ENCODE measurements at regions not wholly inside any gene's neighbourhood (a gene's known extent, or its start where the extent isn't known, plus 50 kb on each side); places are given as distances from the start of the nearest gene placed in this dataset.

DNA sequence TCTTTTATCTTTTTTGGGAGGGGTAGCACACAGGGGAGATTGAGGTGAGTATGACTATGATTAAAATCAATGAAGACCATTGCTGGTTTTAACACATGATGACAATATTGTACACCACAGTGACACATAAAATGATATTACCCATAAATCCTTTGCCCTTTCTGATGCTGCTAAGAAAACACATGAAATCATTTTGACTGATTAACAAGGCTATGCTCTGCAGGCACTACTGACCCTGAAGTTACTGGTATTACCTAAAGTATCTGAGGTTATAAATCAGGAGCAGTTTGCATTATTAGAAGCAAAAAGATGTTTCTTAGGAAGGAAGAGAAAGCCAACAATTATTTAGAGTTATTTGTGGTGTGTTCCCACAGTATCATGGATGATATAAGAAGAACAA, 701.2 kb upstream of the PTBP2 start:
- H3K4me1 Mint-ChIP-seq: no peaks in the 10 kb centered on the region
- H3K27ac Mint-ChIP-seq: no peak overlapping the region
- no peaks in the 10 kb centered on the region for H3K36me3 Mint-ChIP-seq
- DNase-seq: no peak
- H3K4me3 Mint-ChIP-seq: no peak overlapping the region
- peaks cover 1% of the 10 kb centered on the region for H3K9me3 Mint-ChIP-seq
- H3K27me3 Mint-ChIP-seq: no peaks in the 10 kb centered on the region

DNA sequence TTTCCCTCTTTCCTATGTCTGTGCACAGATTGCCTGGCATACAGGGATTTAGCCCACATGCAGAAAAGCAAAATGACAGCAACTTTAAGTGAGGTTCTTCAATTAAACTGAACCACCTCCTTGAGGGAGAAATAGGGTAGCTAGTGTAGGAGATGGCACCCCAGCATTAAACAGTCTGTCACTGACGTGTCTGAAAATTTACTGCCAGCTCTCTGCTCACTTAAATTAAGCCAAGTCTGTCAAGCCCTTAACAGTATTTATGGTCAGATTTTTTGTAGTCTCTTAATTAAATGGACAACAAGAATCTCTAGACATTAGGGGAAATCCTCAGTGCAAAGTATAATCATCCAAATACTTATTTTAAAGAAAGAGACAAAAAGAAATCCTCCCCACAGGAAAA, 696.5 kb upstream of the PTBP2 start:
- Mint-ChIP-seq H3K27ac (no peak overlapping the region), H3K27me3 (no peaks in the 10 kb centered on the region), H3K9me3 (no peaks in the 10 kb centered on the region), H3K36me3 (no peaks in the 10 kb centered on the region), H3K4me1 (no peaks in the 10 kb centered on the region), H3K4me3 (no peak overlapping the region)
- DNase-seq: no peak

DNA sequence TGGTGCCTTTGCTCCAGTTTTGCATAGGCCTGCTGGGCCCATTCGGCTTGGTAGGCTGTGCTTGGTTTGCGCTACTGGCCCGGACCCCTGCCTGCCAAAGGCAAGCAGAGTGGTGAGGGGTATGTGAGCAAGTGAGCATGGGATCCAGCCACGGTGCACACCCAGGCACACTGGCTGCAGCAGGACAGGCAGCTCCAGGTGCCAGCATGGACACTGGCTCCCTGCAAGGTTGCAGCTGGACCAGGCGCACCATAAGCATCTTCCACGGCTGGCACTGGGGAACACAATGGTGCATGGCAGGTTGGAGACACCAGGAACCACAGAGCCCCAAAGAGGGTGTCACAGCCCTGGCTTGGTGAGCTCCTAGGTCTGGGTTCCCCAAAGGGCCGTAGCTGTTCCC, 693.5 kb upstream of the PTBP2 start:
- H3K36me3 Mint-ChIP-seq: no peaks in the 10 kb centered on the region
- no peaks in the 10 kb centered on the region for H3K27me3 Mint-ChIP-seq
- no peak overlapping the region for H3K27ac Mint-ChIP-seq
- no peaks in the 10 kb centered on the region for H3K9me3 Mint-ChIP-seq
- DNase-seq: no peak
- no peaks in the 10 kb centered on the region for H3K4me1 Mint-ChIP-seq
- no peak overlapping the region for H3K4me3 Mint-ChIP-seq

DNA sequence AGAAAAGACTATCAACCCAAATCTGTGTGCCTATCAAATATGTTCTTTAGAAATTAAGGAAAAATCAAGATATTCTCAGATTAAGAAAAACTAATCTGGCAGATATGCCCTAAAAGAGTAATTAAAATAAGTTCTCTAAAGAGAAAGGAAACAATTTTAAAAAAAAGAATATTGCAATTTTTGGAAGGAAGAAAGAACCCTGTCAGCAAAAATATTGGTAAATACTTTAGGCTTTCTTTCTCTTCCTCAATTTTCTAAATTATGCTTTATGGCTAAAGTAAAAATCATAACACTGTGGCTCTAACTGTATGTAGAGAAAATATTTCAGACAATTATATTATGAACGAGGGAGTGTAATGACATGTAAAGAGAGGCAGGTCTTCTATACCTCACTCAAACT, 691.3 kb upstream of the PTBP2 start:
- Mint-ChIP-seq H3K36me3 (no peaks in the 10 kb centered on the region), H3K4me3 (no peak overlapping the region), H3K27me3 (no peaks in the 10 kb centered on the region), H3K9me3 (no peaks in the 10 kb centered on the region), H3K27ac (no peak overlapping the region), H3K4me1 (no peaks in the 10 kb centered on the region)
- no peak for DNase-seq

DNA sequence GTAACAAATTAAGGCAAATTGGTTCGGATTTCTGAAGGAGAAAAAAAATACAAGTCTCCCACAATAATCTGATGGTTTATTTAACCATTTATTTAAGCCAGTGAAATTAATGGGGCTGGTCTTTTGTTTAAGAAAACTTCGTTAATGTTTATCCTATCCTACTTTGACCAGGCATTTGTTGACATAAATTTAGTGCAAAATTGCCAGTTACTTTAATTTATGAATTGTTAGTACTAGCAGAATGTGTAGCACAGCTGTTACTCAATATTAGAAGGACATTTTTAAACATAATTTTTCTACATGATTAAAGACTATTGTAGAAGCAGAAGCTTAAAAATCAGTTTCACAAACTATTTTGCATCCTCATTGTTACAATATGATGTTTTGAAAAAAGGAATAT, 687.6 kb upstream of the PTBP2 start:
- H3K27me3 Mint-ChIP-seq: no peaks in the 10 kb centered on the region
- no peaks in the 10 kb centered on the region for H3K4me1 Mint-ChIP-seq
- H3K27ac Mint-ChIP-seq: no peak overlapping the region
- no peak overlapping the region for H3K4me3 Mint-ChIP-seq
- no peak for DNase-seq
- H3K9me3 Mint-ChIP-seq: no peaks in the 10 kb centered on the region
- no peaks in the 10 kb centered on the region for H3K36me3 Mint-ChIP-seq

DNA sequence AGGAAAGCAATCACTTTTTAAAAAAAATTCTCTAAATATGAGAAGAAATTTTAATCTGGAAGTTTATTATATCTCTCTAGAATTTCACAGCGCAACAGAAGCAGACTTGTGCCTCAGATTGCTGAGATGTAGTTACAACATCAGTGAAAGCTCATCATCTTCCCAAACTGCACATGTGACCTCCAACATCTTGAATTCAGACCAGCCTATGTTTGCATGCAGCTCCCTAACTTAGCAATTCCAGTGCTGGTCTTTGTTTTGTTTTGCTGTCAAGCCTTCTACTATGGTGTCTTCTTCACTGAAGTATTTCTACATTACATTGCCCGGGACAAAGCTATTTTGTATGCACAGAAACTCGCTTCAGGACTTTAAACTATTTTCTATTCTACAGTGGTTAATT, 684.8 kb upstream of the PTBP2 start:
- no peaks in the 10 kb centered on the region for H3K36me3 Mint-ChIP-seq
- H3K27me3 Mint-ChIP-seq: no peaks in the 10 kb centered on the region
- no peaks in the 10 kb centered on the region for H3K9me3 Mint-ChIP-seq
- H3K27ac Mint-ChIP-seq: no peak overlapping the region
- DNase-seq: no peak
- H3K4me1 Mint-ChIP-seq: no peaks in the 10 kb centered on the region
- no peak overlapping the region for H3K4me3 Mint-ChIP-seq

DNA sequence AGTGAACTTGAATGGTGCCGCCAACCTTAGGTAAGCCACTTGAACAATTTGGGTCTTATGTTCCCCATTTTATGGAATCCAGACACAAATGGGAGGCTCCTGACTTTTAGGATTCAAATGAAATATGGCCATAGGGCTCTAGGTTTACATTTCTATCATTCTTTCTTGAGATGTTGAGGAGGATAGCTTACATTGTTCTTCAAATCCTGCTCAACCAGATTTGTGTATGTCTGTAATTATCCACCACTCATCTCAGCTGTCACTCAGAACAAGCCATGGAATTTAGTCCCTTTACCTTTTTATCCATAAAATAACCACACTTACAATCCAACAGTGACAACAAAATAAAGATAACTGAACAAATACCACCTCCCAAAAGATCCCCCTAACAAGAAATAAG, 682.9 kb upstream of the PTBP2 start:
- Mint-ChIP-seq H3K9me3 (no peaks in the 10 kb centered on the region), H3K27me3 (no peaks in the 10 kb centered on the region), H3K36me3 (no peaks in the 10 kb centered on the region), H3K4me1 (no peaks in the 10 kb centered on the region), H3K4me3 (no peak overlapping the region), H3K27ac (no peak overlapping the region)
- DNase-seq: no peak

DNA sequence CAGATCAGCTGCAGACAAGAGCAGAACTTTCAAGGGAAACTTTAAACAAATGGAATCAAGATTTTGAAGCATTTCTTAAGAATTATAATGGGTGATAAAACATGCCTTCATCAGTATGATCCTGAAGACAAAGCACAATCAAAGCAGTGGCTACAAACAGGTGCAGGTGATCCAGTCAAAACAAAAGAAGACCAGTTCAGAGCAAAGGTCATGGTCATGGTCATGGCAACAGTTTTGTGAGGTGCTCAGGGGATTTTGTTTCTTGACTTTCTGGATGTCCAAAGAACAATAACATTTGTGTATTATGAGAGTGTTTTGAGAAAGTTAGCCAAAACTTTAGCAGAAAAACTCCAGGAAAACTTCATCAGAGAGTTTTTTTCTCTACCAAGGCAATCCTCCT, 681.7 kb upstream of the PTBP2 start:
- Mint-ChIP-seq H3K36me3 (no peaks in the 10 kb centered on the region), H3K4me3 (no peak overlapping the region), H3K27ac (no peak overlapping the region), H3K27me3 (no peaks in the 10 kb centered on the region), H3K9me3 (no peaks in the 10 kb centered on the region), H3K4me1 (no peaks in the 10 kb centered on the region)
- DNase-seq: no peak

DNA sequence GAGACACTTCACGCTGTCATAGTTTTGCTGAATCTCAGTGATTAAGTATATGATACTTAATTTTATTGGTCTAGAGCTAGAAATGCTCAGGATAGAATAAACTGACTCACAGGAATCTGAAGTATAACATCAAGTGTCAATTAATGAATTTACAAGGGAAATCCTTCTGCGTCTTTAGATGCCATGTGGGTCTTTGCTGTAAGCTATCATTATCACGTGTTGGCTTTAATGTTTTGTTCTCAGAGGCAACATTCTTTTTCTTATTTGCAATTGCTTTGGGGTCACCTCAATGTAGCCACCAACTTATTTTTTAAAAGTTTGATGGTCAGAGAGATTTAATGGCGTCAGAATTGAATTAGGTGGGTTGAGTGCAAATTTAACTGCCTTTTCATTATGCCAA, 680.1 kb upstream of the PTBP2 start:
- Mint-ChIP-seq H3K4me3 (no peak overlapping the region), H3K4me1 (no peaks in the 10 kb centered on the region), H3K36me3 (no peaks in the 10 kb centered on the region), H3K27ac (no peak overlapping the region), H3K9me3 (no peaks in the 10 kb centered on the region), H3K27me3 (no peaks in the 10 kb centered on the region)
- DNase-seq: no peak

DNA sequence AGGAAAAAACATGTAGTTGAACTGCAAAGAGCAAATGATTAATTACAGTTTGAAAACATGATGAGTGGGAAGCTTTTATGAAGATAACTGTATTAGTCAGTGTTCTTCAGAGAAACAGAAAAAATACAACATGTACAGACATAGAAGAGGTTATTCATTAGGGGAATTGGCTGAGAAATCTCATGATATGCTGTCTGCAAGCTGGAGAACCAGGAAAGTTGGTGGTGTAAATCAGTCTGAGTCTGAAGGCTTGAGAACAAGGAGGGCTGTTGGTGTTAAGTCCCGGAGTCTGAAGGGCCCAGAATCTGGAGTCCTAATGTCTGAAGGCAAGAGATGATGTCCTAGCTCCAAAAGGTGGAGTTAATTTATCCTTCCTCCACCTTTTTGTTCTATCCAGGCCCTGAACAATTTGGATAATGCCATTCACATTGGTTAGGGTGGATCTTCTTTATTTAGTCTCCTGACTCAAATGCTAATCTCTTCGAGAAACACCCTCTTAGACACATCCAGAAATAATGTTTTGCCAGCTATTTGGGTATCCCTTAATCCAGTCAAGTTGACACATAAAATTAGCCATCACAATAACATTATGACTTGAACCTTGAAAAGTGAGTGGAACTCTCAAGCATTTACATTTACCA, 672.9 kb upstream of the PTBP2 start:
- Mint-ChIP-seq H3K4me3 (no peak overlapping the region), H3K27ac (no peak overlapping the region), H3K27me3 (no peaks in the 10 kb centered on the region), H3K9me3 (peaks cover 7% of the 10 kb centered on the region), H3K4me1 (no peaks in the 10 kb centered on the region), H3K36me3 (no peaks in the 10 kb centered on the region)
- DNase-seq: no peak

DNA sequence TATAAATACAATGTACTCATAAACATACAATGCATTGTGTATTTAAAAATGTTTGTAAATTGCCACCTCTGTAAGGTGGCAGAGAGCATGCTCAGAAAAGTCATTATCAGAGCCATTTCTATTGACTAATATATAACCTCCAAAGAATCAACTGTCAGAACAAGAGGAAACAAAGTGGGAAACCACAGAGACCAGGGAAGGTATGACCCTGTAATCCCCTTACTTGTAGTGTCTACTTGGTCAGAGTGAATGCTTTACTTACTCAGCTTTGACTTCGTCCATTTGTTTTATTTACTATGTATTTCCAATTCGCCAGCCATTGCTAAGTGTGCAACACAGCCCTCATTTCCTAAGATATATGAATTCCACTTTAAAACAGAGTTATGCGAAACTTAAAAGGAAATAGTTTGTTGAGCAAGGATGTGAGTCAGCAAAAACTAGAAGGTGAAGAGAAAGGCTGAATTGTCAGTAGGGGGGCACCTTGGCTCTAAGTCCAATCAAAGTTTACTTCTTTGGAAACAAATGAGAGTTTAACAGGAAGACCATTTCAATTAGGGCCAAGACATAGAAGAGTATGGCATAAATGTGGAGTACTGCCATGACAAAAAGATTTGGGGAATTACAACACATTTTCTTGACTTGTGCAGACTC, 671.7 kb upstream of the PTBP2 start:
- no peaks in the 10 kb centered on the region for H3K36me3 Mint-ChIP-seq

DNA sequence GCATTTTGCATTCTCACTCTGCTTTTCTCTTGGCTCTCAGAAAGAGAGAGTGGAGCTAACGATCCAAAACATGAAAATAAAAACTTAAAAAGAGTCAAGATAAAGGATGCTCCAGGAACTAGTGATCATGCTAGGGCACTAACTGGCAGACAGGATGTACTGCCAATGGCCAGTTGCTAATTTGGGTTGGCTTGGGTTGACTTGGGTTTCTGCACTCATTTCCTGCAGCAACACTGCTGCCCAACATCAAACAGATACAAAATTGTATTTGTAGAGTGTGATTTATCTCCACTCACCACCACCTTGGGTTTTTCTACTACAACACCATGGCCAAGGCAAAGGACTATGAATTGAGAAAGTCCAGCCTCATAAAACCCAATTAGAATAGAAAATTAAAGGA, 662.3 kb upstream of the PTBP2 start:
- DNase-seq: no peak
- Mint-ChIP-seq H3K9me3 (peaks cover 6% of the 10 kb centered on the region), H3K27me3 (no peaks in the 10 kb centered on the region), H3K36me3 (no peaks in the 10 kb centered on the region), H3K4me3 (no peak overlapping the region), H3K4me1 (no peaks in the 10 kb centered on the region), H3K27ac (no peak overlapping the region)

More for the DNA sequence above, 671.7 kb upstream of the PTBP2 start:
- no peak for DNase-seq
- peaks cover 11% of the 10 kb centered on the region for H3K9me3 Mint-ChIP-seq
- no peaks in the 10 kb centered on the region for H3K4me1 Mint-ChIP-seq
- H3K27ac Mint-ChIP-seq: no peak overlapping the region
- H3K4me3 Mint-ChIP-seq: no peak overlapping the region
- no peaks in the 10 kb centered on the region for H3K27me3 Mint-ChIP-seq

DNA sequence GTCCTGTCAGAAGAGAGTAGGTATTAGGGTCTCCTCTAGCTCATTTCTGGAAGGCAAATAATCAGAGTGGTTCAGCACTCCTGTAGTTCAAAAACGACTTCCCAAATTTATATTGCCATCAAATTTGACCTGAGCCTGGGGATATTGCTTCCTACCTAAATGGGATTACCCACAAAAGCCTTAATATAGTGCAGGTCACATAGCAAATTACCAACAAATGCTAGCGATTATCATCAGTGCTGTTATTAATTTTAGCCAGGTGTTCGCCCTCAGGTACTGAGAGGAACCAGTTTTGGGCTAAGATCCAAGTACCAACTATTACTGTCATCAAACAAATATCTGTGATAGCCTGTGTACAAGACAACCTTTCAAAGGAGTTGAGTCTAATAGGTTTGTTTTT, 661.8 kb upstream of the PTBP2 start:
- H3K27me3 Mint-ChIP-seq: no peaks in the 10 kb centered on the region
- no peak for DNase-seq
- no peak overlapping the region for H3K4me3 Mint-ChIP-seq
- no peaks in the 10 kb centered on the region for H3K4me1 Mint-ChIP-seq
- H3K27ac Mint-ChIP-seq: no peak overlapping the region
- peaks cover 3% of the 10 kb centered on the region for H3K9me3 Mint-ChIP-seq
- H3K36me3 Mint-ChIP-seq: no peaks in the 10 kb centered on the region

DNA sequence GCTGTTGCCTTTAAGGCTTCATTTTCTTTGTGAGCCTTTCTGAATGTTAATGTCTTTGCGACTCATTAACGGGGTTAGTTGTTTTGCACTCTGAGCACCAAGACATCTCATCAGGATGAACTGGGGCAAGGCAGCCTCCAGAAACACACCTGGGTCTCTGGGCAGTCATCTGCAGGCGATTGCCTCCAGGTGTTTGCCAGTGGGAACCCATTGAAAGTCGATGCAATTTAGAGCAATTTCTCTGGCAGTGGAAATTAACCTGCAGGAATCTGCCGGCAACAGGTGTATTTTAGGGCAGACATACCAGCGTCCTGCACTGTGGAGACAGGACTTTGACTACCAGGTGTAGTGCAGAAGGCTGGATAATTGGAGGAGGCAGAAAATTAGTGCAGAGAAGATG, 661.0 kb upstream of the PTBP2 start:
- DNase-seq: no peak
- Mint-ChIP-seq H3K27ac (no peak overlapping the region), H3K4me3 (no peak overlapping the region), H3K9me3 (peaks cover 2% of the 10 kb centered on the region), H3K27me3 (no peaks in the 10 kb centered on the region), H3K36me3 (no peaks in the 10 kb centered on the region), H3K4me1 (no peaks in the 10 kb centered on the region)

DNA sequence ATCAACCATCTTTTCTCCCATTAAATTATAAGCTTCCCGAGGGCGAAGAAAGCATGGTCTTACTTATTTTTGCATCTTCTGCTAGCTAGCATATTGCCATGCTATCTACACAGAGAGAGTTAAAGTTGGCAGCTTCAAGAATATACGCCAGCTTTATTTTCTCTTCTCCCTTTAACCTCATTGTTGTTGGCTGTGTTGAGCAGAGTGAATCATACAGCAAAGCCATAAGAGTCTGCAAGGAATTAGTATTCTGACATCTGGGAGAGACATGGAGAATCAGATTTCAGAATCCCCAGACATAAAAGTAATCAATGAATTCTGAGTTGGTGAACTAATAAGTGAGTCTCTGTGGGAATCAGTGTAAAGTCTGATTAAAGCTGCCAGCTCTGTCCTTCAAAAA, 649.6 kb upstream of the PTBP2 start:
- Mint-ChIP-seq H3K27me3 (no peaks in the 10 kb centered on the region), H3K27ac (no peak overlapping the region), H3K36me3 (no peaks in the 10 kb centered on the region), H3K4me3 (no peak overlapping the region), H3K9me3 (no peaks in the 10 kb centered on the region), H3K4me1 (no peaks in the 10 kb centered on the region)
- no peak for DNase-seq

DNA sequence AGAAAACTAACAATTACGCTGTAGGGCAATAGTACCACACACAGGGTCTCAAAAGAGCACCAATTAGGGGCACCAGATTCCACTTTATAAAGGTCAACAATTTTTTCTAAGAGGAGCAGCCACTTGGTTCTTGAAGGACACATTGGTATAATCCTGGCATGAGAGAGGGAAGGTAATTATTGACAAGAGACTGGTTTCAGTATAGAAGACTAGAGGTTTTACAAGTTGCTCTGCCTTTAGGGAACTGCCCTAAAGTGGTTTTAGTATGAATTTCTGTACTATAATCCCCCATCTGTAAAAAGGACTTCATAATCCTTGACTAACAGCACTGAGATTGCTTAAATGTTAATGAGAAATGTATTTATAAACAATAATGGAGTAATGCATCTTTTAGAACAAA, 648.5 kb upstream of the PTBP2 start:
- Mint-ChIP-seq H3K9me3 (no peaks in the 10 kb centered on the region), H3K4me1 (no peaks in the 10 kb centered on the region), H3K27ac (no peak overlapping the region), H3K36me3 (no peaks in the 10 kb centered on the region), H3K27me3 (no peaks in the 10 kb centered on the region), H3K4me3 (no peak overlapping the region)
- no peak for DNase-seq
